ENCODE measurements at regions not wholly inside any gene's neighbourhood (a gene's known extent, or its start where the extent isn't known, plus 50 kb on each side); places are given as distances from the start of the nearest gene placed in this dataset.

DNA sequence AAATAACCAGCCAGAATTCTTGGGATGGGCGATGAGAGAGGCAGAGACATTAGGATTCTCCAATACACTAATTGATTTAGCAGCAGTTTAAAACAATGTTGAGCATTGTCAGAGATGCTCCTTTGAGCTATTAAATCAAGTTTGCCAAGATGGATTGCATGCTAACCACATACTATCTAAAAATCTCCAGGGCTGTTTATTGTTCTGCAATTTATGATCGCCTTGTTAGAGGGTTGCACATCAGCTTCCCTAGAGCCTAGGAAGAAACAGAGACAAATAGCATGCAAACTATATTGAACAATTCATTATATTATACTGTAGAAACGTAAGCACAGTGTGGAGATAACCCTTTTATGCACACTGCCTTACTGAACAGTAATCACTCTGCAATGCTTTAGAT is 599.9 kb downstream of the SOX5 start:
- dilution Hi-C loops (cut with MboI; ENCODE audit: extremely low pct_ligation_motif_present, low sequenced_read_pairs): no loop called here

GRCh38 chr12:23350808-23351207 is 598.7 kb downstream of the SOX5 start:
- dilution Hi-C loops (cut with MboI; ENCODE audit: extremely low pct_ligation_motif_present, low sequenced_read_pairs): no loop called here
- FAIRE-seq: no peak
- Histone ChIP-seq H3K9ac (ENCODE audit: control insufficient read depth, extremely low read depth, insufficient read depth, low read length) (no peak overlapping the region), H3K4me3 (ENCODE audit: control insufficient read depth in 2 of 3, extremely low read depth in 1 of 3, insufficient read depth in 2 of 3, low read depth in 1 of 3, low read length in 3 of 3) (no peak overlapping the region), H3K27ac (ENCODE audit: control insufficient read depth, insufficient read depth, low read length) (no peak overlapping the region), H4K20me1 (ENCODE audit: control insufficient read depth, extremely low read depth, insufficient read depth, low read length) (no peaks in the 10 kb centered on the region), H3K9me3 (ENCODE audit: control insufficient read depth, low read depth, low read length) (no peaks in the 10 kb centered on the region), H3K27me3 (ENCODE audit: control insufficient read depth, extremely low read depth, insufficient read depth, low read length) (no peaks in the 10 kb centered on the region), H3K9me1 (ENCODE audit: control insufficient read depth, extremely low read depth, insufficient read depth, low read length) (no peaks in the 10 kb centered on the region), H3K36me3 (ENCODE audit: control insufficient read depth in 2 of 2, extremely low read depth in 1 of 2, insufficient read depth in 2 of 2, low read length in 2 of 2) (no peaks in the 10 kb centered on the region), H3K4me2 (ENCODE audit: control insufficient read depth, extremely low read depth, insufficient read depth, low read depth, low read length) (no peak overlapping the region), H3K79me2 (ENCODE audit: control insufficient read depth, insufficient read depth, low read length) (no peaks in the 10 kb centered on the region), H3K4me1 (ENCODE audit: control insufficient read depth, extremely low read depth, insufficient read depth, low read length) (no peaks in the 10 kb centered on the region), H2AFZ (ENCODE audit: control insufficient read depth, low read length) (no peak overlapping the region)
- no peak for DNase-seq (ENCODE audit: low read depth, low spot score)
- TF ChIP-seq EZH2 (IDR thresholded peaks at IDR 0.05; ENCODE audit: low read length): no peak
- TF ChIP-seq, protein P1, sequence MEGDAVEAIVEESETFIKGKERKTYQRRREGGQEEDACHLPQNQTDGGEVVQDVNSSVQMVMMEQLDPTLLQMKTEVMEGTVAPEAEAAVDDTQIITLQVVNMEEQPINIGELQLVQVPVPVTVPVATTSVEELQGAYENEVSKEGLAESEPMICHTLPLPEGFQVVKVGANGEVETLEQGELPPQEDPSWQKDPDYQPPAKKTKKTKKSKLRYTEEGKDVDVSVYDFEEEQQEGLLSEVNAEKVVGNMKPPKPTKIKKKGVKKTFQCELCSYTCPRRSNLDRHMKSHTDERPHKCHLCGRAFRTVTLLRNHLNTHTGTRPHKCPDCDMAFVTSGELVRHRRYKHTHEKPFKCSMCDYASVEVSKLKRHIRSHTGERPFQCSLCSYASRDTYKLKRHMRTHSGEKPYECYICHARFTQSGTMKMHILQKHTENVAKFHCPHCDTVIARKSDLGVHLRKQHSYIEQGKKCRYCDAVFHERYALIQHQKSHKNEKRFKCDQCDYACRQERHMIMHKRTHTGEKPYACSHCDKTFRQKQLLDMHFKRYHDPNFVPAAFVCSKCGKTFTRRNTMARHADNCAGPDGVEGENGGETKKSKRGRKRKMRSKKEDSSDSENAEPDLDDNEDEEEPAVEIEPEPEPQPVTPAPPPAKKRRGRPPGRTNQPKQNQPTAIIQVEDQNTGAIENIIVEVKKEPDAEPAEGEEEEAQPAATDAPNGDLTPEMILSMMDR (optimal IDR thresholded peaks at IDR 0.05 in 1 of 3, IDR thresholded peaks at IDR 0.05 in 1 of 3, conservative IDR thresholded peaks at IDR 0.05 in 1 of 3; ENCODE audit: extremely low read depth in 1 of 3, insufficient read depth in 2 of 3, low read length in 3 of 3): no peak

More for the DNA sequence above, 599.9 kb downstream of the SOX5 start:
- Histone ChIP-seq H3K27me3 (ENCODE audit: control insufficient read depth, extremely low read depth, insufficient read depth, low read length) (no peaks in the 10 kb centered on the region), H3K79me2 (ENCODE audit: control insufficient read depth, insufficient read depth, low read length) (no peaks in the 10 kb centered on the region), H3K4me2 (ENCODE audit: control insufficient read depth, extremely low read depth, insufficient read depth, low read depth, low read length) (no peak overlapping the region), H3K9ac (ENCODE audit: control insufficient read depth, extremely low read depth, insufficient read depth, low read length) (no peak overlapping the region), H3K27ac (ENCODE audit: control insufficient read depth, insufficient read depth, low read length) (no peak overlapping the region), H3K9me1 (ENCODE audit: control insufficient read depth, extremely low read depth, insufficient read depth, low read length) (no peaks in the 10 kb centered on the region), H3K4me1 (ENCODE audit: control insufficient read depth, extremely low read depth, insufficient read depth, low read length) (no peaks in the 10 kb centered on the region), H3K4me3 (ENCODE audit: control insufficient read depth in 2 of 3, extremely low read depth in 1 of 3, insufficient read depth in 2 of 3, low read depth in 1 of 3, low read length in 3 of 3) (no peak overlapping the region), H2AFZ (ENCODE audit: control insufficient read depth, low read length) (no peak overlapping the region), H3K36me3 (ENCODE audit: control insufficient read depth in 2 of 2, extremely low read depth in 1 of 2, insufficient read depth in 2 of 2, low read length in 2 of 2) (no peaks in the 10 kb centered on the region), H3K9me3 (ENCODE audit: control insufficient read depth, low read depth, low read length) (no peaks in the 10 kb centered on the region), H4K20me1 (ENCODE audit: control insufficient read depth, extremely low read depth, insufficient read depth, low read length) (no peaks in the 10 kb centered on the region)
- FAIRE-seq (no peak), DNase-seq (ENCODE audit: low read depth, low spot score) (no peak)
- TF ChIP-seq, protein P1 (optimal IDR thresholded peaks at IDR 0.05 in 1 of 3, IDR thresholded peaks at IDR 0.05 in 1 of 3, conservative IDR thresholded peaks at IDR 0.05 in 1 of 3; ENCODE audit: extremely low read depth in 1 of 3, insufficient read depth in 2 of 3, low read length in 3 of 3): no peak
- TF ChIP-seq EZH2 (IDR thresholded peaks at IDR 0.05; ENCODE audit: low read length): no peak

Measured in keratinocyte (primary cell).